Coronary artery (tissue), 2 donors: ENCODE measurements at regions not wholly inside any gene's neighbourhood (a gene's known extent, or its start where the extent isn't known, plus 50 kb on each side); places are given as distances from the start of the nearest gene placed in this dataset.

Experiments used
- DNase-seq: peaks from one replicate; pipeline ENCODE4 v3.0.0-alpha.2; 2017; ENCODE audit warnings: low spot score
- H3K27ac ChIP-seq, 2 donors: fragments of 200-600 bp; sonication (generic); one replicate each; pipeline ENCODE4 v1.5.1; 2016 to 2019
- H3K4me3 ChIP-seq: fragments of 200-600 bp; sonication (generic); 2 replicates; pipeline ENCODE4 v1.5.1; 2016; ENCODE audit warnings: mild to moderate bottlenecking, moderate library complexity
- TF ChIP-seq, protein P1 (sequence below): fragments of 200-600 bp; sonication (generic); IDR thresholded peaks from one replicate; pipeline ENCODE4 v1.5.1; 2019; ENCODE audit warnings: antibody characterized with exemption

DNA sequence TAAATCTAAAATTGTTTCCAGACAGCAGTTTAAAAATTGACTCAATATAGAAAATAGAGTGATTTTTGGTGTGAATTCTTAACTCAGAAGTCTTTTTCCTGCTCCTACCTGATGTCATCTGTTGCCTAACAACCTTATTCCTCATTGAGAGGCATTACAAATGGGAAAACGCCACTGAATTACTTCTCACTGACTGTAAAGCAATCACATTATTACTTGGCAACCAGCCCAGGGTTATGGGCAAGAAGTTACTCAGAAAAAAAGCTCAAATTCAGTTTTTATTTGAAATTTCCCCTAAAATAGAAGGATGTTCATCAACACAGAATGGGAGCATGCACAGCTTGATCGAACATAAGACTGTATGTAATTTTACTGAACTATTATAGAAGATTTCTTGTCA, 201.8 kb upstream of the GULP1 start:
- no peak overlapping the region for H3K4me3 ChIP-seq
- H3K27ac ChIP-seq, result no peak overlapping the region
- TF ChIP-seq, protein P1, sequence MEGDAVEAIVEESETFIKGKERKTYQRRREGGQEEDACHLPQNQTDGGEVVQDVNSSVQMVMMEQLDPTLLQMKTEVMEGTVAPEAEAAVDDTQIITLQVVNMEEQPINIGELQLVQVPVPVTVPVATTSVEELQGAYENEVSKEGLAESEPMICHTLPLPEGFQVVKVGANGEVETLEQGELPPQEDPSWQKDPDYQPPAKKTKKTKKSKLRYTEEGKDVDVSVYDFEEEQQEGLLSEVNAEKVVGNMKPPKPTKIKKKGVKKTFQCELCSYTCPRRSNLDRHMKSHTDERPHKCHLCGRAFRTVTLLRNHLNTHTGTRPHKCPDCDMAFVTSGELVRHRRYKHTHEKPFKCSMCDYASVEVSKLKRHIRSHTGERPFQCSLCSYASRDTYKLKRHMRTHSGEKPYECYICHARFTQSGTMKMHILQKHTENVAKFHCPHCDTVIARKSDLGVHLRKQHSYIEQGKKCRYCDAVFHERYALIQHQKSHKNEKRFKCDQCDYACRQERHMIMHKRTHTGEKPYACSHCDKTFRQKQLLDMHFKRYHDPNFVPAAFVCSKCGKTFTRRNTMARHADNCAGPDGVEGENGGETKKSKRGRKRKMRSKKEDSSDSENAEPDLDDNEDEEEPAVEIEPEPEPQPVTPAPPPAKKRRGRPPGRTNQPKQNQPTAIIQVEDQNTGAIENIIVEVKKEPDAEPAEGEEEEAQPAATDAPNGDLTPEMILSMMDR, result no peak
- no peak for DNase-seq

DNA sequence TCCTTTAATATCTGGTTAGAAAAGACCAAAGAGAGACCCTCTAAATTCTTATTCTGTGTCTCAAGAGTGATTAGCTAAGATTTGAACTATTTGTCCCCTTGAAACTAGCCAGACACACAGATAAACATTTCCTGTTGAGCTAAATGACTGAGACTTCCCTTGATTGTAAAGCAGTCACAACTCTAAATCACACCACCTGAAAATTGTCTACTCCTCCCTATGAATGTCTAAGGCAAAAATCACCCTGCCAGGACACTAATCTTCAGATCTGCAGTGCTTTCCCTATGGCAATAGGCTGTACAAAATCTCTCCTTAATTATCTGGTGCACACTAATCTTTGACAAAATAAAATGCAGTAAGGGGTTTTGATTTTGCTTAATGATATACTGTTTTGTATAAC, 200.5 kb upstream of the GULP1 start:
- TF ChIP-seq, protein P1, result no peak
- no peak for DNase-seq
- Histone ChIP-seq H3K4me3 (no peak overlapping the region), H3K27ac (no peak overlapping the region)

DNA sequence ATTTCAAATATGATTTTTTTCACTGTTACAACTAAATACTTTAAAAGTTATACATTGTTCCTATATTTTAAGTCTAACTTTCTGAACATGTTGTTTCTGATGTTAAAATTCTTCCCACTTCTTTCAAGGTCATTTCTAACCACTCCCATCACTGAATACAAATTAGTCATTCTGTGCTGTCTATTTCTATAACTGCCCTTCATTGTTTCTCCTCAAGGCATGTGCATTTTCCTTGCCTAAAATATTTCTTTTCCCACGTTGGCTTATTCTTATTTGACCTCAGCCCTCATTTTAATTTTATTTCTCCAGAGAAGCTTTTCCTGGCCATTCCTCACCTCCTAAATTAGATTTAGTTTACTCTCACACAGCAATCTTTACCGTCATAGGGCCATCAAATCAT, 198.9 kb upstream of the GULP1 start:
- TF ChIP-seq, protein P1, result no peak
- DNase-seq, result no peak
- Histone ChIP-seq H3K4me3 (no peak overlapping the region), H3K27ac (no peak overlapping the region)

DNA sequence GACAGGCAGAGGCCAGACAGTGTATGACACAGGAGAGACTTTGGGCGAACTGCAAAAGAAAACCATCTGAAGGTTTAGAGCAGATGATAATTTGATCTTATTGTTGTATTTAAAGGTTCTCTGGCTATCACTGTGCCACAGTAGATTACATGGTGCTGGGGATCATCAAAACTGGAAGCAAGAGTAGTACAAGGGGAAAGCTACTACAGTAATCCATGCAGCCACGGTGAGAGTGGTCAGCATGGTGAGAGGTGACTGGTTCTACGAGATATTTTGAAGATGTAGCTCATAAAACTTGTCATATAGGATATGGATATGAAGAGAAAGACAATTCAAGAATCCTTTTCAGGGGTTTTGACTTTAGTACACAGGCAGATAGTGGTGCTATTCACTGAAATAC, 194.8 kb upstream of the GULP1 start:
- TF ChIP-seq, protein P1, result no peak
- Histone ChIP-seq H3K27ac (no peak overlapping the region), H3K4me3 (no peak overlapping the region)
- no peak for DNase-seq

DNA sequence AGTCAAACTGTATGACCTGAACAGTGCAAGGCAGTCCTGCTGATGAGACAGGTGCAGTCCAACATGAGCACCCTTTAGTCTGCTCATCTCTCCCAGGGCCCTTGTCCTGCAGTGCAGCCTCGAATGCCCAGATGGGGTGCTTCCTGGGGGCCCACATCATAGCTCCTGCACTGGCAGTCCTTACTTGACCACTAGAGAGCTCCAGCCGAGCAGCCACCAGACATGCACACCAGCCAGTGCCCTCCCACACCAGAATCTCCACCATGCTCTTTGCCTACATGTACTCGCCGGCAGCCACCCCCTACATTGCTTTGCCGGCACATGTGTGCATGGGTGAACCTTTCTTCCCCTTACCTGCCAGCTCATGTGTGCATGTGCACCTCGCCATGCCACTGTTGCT, 188.8 kb upstream of the GULP1 start:
- DNase-seq, result no peak
- H3K27ac ChIP-seq, result no peak overlapping the region
- TF ChIP-seq, protein P1, result no peak
- no peak overlapping the region for H3K4me3 ChIP-seq

DNA sequence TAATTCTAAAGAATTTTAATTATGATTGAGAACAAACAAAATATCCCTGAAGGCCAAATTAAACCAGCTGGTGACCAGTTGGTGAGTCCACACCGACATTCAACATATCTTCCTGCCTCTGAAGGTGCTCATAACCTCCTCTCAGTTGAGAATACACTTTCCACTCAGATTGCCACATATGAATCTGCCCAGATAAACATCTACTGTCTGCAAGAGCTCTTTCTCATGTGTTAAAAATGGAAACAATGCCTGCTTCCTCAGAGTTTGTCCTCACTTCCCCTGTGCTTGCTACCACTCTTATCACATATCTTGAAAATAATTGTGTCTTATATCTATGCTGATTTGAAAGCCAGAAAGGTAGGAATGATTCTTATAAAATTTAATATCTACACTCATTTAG, 177.7 kb upstream of the GULP1 start:
- no peak for DNase-seq
- TF ChIP-seq, protein P1, result no peak
- H3K27ac ChIP-seq, result no peak overlapping the region
- H3K4me3 ChIP-seq, result no peak overlapping the region

DNA sequence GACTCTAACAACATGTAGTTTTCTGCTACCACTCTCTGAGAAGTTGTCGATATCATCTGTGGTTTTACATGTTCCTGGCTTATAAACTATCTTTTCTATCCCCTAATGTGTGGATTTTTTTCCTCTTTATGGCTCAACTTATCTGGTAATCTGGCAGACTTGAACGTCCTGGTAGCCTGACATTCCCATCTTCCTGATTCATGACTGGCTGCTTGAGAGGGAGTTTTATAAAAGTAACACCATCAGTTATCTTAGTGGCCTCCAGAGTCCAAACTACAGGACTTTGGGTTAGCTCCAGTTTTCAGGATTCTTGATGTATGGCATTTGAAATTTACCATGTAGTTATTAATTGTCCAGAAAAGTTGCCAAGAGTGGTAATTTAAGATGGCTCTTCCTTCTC, 174.0 kb upstream of the GULP1 start:
- TF ChIP-seq, protein P1, result no peak
- no peak for DNase-seq
- Histone ChIP-seq H3K27ac (no peak overlapping the region), H3K4me3 (no peak overlapping the region)
